NCI-H2227 (cell line): ENCODE measurements at regions not wholly inside any gene's neighbourhood (a gene's known extent, or its start where the extent isn't known, plus 50 kb on each side); places are given as distances from the start of the nearest gene placed in this dataset.
"Not testable (repeated sequence)": the region's sequence is repeated elsewhere in the genome, so short reads cannot be mapped to it uniquely, and the experiment has no call there.

ENCODE experiments used
- DNase-seq: peaks from one replicate; lab custom pipeline; 2025; ENCODE audit not compliant: unreplicated experiment; lab: John Stamatoyannopoulos, UW

DNA sequence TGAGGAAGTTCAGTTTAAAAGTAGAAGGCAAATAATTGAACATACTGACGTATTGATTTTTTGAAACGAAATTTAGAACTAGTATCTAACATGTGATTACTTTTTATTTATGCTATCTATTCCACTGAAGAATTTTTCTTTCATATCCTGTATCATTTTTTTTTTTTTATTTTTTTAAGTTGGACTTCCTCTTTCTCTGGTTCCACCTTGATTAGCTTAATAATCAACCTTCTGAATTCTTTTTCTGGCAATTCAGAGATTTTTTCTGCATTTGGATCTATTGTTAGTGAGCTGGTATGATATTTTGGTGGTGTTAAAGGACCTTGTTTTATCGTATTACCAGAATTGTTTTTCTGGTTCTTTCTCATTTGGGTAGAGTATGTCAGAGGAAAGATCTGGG, 411.2 kb downstream of the SOX11 start:
- DNase-seq: no peak

DNA sequence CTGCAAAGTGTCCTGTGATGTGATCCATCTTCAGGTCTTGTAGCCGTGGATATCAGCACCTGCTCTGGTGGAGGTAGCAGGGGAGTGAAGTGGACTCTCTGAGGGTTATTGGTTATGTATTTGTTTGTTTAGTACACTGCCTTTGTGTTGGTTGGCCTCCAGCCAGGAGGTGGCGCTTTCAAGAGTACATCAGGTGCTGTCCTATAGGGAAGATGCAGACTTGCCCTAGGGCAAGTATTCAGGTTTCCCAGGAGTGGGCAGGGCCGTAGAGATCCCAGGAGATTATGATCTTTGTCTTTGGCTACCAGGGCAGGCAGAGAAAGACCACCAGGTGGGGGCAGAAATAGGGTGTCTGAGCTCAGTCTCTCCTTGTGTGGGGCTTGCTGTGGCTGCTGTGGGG, 411.8 kb downstream of the SOX11 start:
- no peak for DNase-seq

DNA sequence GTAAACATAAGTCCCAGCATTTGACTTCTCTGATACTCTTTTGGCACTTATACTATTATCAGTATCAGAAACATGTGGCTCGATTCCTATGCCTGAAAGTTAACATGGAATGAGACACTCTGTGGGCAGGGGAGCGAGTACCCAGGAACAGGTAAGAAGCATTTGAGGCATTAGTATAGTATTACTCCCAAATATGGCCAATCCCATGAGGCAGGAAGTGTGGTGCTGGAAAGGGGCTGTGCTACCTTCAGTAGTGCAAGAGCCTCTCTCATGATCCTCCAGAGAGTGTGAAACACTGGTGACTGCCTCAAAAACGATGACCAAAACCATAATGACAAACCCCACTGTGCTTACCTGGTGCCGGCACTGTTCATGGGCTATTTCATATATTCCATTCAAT, 415.1 kb downstream of the SOX11 start:
- no peak for DNase-seq

DNA sequence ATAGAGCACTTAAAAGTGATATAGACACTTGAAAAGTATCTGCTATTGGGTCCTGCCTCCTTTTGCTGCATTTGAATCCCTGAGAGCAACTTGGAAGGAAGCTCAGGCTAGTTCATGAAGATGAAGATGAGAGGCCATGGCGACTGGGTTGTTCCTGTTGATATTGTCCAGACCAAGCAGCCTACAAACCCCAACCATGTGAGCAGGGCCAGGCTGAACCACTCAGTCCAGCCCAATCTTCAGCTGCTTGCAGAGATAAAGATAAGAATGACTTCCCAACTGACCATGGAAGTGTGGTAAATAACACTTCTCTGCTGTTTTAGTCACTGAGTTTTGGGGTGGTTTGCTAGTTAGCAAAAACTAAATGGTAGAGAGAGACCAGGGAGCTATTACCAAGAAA, 417.6 kb downstream of the SOX11 start:
- no peak for DNase-seq

- DNase-seq: no peak
Observed at GRCh38 chr2:6111781-6112261, 419.6 kb downstream of the SOX11 start.

- no peak for DNase-seq
Observed at GRCh38 chr2:6113786-6114185, 421.6 kb downstream of the SOX11 start.

DNA sequence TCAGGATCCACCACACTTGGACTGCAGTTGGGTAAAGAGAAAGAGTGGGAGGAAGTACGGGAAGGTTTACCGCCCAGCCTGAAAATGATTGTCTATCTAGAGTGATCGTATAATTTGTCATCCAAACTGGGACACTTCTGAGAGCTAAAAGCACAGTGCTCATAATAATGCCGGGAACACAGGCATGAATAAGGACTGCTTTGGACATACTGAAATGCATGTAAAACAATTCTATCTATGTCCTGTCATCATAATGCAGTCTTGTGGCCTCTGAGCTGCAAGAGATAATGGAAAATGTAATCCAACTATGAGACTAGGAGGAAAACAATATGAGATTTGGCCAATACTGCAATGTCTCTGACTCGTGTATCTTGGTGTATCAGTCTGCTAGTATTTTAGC, 435.5 kb downstream of the SOX11 start:
- no peak for DNase-seq

- no peak for DNase-seq
Observed at GRCh38 chr2:6139142-6139541, 447.0 kb downstream of the SOX11 start.

DNA sequence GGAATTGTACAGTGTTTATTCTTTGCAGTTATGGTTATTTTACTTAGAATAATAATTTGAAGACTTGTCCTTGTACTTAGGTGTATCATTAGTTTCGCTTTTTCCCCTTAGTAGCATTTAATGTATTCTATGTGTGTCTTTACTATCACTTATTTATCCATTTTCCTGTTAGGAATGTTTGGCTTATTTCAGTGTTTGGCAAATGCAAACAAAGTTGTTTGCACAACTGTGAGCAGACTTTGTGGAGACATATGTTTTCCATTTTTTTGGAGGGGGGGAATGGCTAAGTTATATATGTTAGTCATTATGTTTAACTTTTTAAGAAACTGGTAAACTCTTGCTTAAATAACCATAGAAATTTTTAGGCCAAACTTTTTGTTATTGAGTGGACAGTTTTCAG, 447.7 kb downstream of the SOX11 start:
- DNase-seq: no peak

DNA sequence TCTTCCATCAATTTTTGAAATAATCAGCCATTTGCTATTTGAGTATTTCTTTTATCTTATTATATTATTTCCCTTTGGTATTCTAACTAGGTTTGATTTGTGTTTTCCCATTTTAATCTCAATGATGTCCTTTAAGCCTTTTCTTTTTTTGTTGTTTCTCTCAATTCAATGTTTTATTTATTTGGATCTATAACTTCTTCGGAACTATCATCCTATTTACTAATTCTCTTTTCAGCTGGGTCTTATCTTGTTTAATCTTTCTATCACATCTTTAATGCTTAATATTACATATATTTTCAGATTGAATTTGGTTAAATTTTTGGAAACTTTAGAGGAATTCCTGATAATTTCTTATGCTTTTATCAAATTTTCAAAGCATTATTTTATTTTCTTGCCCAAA, 448.3 kb downstream of the SOX11 start:
- no peak for DNase-seq

GRCh38 chr2:6143812-6144211, 451.6 kb downstream of the SOX11 start:
- DNase-seq: no peak

GRCh38 chr2:6147215-6147614, 455.0 kb downstream of the SOX11 start:
- DNase-seq: not testable (repeated sequence)

- no peak for DNase-seq
Observed at GRCh38 chr2:6148882-6149281, 456.7 kb downstream of the SOX11 start.

DNA sequence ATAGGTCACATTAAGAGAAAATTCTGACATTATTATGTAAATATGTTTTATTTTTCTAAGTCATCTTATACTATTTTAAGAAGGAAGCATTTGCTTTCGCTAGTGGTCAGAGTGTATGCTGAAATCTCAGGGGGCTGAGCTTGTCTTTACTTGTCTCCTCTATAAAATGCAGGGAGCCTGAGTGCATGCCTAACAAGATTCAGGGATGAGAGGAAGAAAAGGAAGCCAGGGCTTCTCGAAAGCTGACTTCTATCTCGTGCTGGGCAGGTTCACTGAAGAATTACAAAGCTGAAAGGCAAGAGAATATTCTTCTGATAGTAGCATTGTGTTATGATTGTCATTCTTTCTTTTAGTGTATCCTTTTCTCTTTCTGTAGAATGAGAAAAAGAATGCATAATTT, 467.4 kb downstream of the SOX11 start:
- DNase-seq: no peak

- DNase-seq: no peak
Observed at GRCh38 chr2:6163932-6164331, 471.7 kb downstream of the SOX11 start.

GRCh38 chr2:6164986-6165747, 473.0 kb downstream of the SOX11 start:
- no peak for DNase-seq

DNA sequence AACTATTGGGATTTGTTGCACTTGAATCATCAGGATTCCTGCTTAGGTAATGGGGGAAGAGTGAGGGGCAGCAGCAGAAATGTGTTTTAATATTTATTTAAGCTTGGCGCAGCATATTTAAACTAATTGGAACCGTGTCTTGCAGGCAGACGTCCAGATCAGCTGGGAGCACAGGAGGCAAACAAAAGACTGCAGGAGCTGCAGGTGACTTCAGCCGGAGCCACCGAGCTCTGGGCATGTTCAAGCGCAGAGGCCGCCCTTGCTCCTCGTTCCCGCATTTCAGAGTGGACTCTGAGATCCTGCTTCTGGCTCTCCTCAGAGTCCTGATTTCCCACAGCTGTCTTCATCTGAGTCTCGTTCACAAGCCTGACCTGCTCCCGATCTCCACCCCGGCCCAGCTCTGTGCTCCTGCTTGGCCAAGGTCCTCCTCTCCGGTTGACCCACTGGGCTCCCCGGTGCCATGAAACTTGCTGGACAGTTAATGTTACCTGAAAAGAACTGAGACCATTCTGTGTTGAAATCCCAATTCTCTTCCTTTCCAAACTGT, 475.5 kb downstream of the SOX11 start:
- DNase-seq: no peak

- no peak for DNase-seq
Observed at GRCh38 chr2:6168485-6168884, 476.3 kb downstream of the SOX11 start.

DNA sequence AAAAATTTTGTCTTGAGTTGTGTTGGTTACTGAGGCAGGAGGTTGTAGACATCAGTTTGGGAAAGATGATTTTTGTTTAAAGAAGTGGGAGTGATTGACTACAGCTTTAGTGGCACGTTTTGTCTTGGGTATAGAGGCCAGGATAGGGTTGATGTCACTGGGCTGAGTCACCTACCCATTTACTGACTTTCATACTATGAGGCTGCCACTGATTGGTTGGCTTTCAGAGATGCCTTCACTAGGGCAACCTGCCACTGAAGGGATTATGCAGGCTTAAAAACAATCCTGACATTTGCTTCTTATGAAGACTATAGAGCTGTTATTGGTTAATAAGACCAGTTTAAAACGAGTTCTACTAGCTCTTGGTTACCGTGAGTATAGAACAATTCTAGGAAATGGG, 479.1 kb downstream of the SOX11 start:
- no peak for DNase-seq

- no peak for DNase-seq
Observed at GRCh38 chr2:6177811-6178210, 485.6 kb downstream of the SOX11 start.

- DNase-seq: no peak
Observed at GRCh38 chr2:6181525-6181924, 489.3 kb downstream of the SOX11 start.

- DNase-seq: no peak
Observed at GRCh38 chr2:6181926-6182325, 489.7 kb downstream of the SOX11 start.

DNA sequence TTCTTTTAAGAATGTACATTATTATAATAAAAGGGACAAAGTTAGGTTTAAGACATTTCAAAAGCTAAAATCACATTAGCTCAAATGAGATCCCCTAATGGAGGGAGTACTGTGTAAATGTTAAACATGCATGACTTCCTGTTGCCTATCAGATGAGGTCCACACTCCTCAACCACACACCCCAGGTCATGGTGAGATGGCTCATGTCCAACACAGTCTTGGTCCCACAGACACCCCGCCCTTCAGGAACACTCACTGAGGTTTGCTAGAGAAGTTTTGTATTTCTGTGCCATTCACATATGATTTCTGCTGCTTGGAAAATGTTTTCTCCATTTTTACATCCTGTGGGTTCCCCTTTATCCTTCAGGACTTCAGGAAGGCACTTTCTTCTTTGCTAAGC, 491.0 kb downstream of the SOX11 start:
- DNase-seq: no peak
